ENCODE measurements at regions not wholly inside any gene's neighbourhood (a gene's known extent, or its start where the extent isn't known, plus 50 kb on each side); places are given as distances from the start of the nearest gene placed in this dataset.

GRCh38 chr12:40431169-40431568 is 206.4 kb downstream of the LRRK2 start:
- no peak for TF ChIP-seq EP300 (IDR thresholded peaks at IDR 0.05)
- TF ChIP-seq POLR2A (IDR thresholded peaks at IDR 0.05), result no peak
- TF ChIP-seq, protein P1, sequence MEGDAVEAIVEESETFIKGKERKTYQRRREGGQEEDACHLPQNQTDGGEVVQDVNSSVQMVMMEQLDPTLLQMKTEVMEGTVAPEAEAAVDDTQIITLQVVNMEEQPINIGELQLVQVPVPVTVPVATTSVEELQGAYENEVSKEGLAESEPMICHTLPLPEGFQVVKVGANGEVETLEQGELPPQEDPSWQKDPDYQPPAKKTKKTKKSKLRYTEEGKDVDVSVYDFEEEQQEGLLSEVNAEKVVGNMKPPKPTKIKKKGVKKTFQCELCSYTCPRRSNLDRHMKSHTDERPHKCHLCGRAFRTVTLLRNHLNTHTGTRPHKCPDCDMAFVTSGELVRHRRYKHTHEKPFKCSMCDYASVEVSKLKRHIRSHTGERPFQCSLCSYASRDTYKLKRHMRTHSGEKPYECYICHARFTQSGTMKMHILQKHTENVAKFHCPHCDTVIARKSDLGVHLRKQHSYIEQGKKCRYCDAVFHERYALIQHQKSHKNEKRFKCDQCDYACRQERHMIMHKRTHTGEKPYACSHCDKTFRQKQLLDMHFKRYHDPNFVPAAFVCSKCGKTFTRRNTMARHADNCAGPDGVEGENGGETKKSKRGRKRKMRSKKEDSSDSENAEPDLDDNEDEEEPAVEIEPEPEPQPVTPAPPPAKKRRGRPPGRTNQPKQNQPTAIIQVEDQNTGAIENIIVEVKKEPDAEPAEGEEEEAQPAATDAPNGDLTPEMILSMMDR (IDR thresholded peaks at IDR 0.05), result no peak
- H3K27me3 ChIP-seq, result no peaks in the 10 kb centered on the region
- no peak overlapping the region for H3K27ac ChIP-seq
- H3K4me1 ChIP-seq, result no peaks in the 10 kb centered on the region
- DNase-seq (ENCODE audit: low spot score in 2 of 2), result no peak
- 62 to 90% methylated on average over 1 of the region's 1 CpG for WGBS, 2 donors
- H3K9me3 ChIP-seq, result no peaks in the 10 kb centered on the region
- H3K36me3 ChIP-seq, result no peaks in the 10 kb centered on the region
- H3K4me3 ChIP-seq, result no peak overlapping the region

DNA sequence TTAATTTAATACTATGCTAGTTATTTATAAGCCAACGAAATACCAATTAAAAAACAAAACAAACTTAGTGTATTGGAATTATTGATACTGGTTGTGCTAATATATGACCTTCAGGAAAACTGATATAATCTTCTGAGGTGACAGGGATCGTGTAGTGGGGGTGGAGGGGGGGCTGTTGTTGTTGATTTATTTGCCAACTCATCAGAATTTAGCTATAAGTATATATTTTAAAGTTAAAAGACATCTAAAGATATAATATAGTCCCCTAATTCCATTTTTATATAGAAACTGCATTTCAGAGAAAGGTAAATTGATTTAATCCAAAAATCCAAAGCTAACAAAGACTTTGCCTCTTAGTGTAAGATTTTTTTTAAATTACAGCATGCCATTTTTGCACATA is 210.5 kb downstream of the LRRK2 start:
- no peak for DNase-seq (ENCODE audit: low spot score in 2 of 2)
- no peak overlapping the region for H3K4me3 ChIP-seq
- WGBS, 2 donors, result 64 to 66% methylated on average over 2 of the region's 2 CpGs
- TF ChIP-seq POLR2A (IDR thresholded peaks at IDR 0.05), result no peak
- no peak for TF ChIP-seq EP300 (IDR thresholded peaks at IDR 0.05)
- TF ChIP-seq, protein P1 (IDR thresholded peaks at IDR 0.05), result no peak
- no peaks in the 10 kb centered on the region for H3K36me3 ChIP-seq
- H3K27ac ChIP-seq, result no peak overlapping the region
- H3K27me3 ChIP-seq, result no peaks in the 10 kb centered on the region
- no peaks in the 10 kb centered on the region for H3K4me1 ChIP-seq
- no peaks in the 10 kb centered on the region for H3K9me3 ChIP-seq

DNA sequence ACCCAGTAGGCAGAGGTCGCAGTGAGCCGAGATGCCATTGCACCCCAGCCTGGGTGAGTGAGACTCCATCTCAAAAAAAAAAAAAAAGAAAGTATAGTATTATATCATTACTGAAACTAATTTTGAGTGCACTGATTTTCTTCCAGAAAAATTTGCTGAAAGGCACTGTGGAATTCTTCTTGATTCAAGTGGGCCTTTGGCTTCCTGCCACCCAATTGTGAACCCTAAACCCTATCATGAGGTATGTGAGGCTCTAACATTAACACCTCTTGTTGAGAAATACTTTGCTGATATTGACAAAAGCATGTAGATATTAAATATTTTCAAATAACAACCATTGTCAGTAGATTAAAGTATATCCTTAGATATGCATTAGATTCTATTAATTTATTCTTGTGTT is 211.2 kb downstream of the LRRK2 start:
- Histone ChIP-seq H3K36me3 (no peaks in the 10 kb centered on the region), H3K27me3 (no peaks in the 10 kb centered on the region), H3K4me1 (no peaks in the 10 kb centered on the region), H3K27ac (no peak overlapping the region), H3K4me3 (no peak overlapping the region), H3K9me3 (no peaks in the 10 kb centered on the region)
- no peak for DNase-seq (ENCODE audit: low spot score in 2 of 2)
- TF ChIP-seq, protein P1 (IDR thresholded peaks at IDR 0.05), result no peak
- TF ChIP-seq POLR2A (IDR thresholded peaks at IDR 0.05), result no peak
- TF ChIP-seq EP300 (IDR thresholded peaks at IDR 0.05), result no peak
- WGBS, 2 donors, result 82 to 95% methylated on average over 2 of the region's 2 CpGs

DNA sequence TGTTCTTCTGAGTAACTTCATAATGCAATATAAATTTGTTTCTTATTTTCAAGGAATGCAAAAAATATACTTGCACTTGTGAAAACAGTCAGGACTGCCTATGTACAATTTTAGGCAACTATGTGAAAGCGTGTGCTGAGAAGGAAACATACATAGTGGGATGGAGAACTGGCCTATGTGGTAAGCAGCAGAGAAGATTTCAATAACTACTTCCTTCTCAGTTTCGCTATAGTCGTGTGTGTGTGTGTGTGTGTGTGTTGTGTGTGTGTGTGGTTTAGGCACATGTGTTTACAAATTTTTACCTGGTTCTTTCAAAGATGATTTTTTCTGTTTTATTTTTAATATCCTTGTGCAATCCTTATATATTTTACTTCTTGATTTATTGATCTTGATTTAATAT is 211.8 kb downstream of the LRRK2 start:
- 87 to 92% methylated on average over 3 of the region's 3 CpGs for WGBS, 2 donors
- Histone ChIP-seq H3K27ac (no peak overlapping the region), H3K36me3 (no peaks in the 10 kb centered on the region), H3K9me3 (no peaks in the 10 kb centered on the region), H3K27me3 (no peaks in the 10 kb centered on the region), H3K4me3 (no peak overlapping the region), H3K4me1 (no peaks in the 10 kb centered on the region)
- DNase-seq (ENCODE audit: low spot score in 2 of 2), result no peak
- TF ChIP-seq, protein P1 (IDR thresholded peaks at IDR 0.05), result no peak
- TF ChIP-seq POLR2A (IDR thresholded peaks at IDR 0.05) (no peak), EP300 (IDR thresholded peaks at IDR 0.05) (no peak)

GRCh38 chr12:40439771-40440492 is 215.1 kb downstream of the LRRK2 start:
- H3K27ac ChIP-seq, result no peak overlapping the region
- 71 to 86% methylated on average over 2 of the region's 2 CpGs for WGBS, 2 donors
- no peaks in the 10 kb centered on the region for H3K4me1 ChIP-seq
- no peak overlapping the region for H3K4me3 ChIP-seq
- TF ChIP-seq POLR2A (IDR thresholded peaks at IDR 0.05) (no peak), EP300 (IDR thresholded peaks at IDR 0.05) (no peak)
- TF ChIP-seq, protein P1 (IDR thresholded peaks at IDR 0.05), result no peak
- DNase-seq (ENCODE audit: low spot score in 2 of 2), result no peak
- no peaks in the 10 kb centered on the region for H3K9me3 ChIP-seq
- H3K36me3 ChIP-seq, result no peaks in the 10 kb centered on the region
- H3K27me3 ChIP-seq, result no peaks in the 10 kb centered on the region
